Fibroblast of skin of abdomen (primary cell): ENCODE measurements at regions not wholly inside any gene's neighbourhood (a gene's known extent, or its start where the extent isn't known, plus 50 kb on each side); places are given as distances from the start of the nearest gene placed in this dataset.

Experiments
- DNase-seq: peaks from one replicate; pipeline ENCODE4 v3.0.0-alpha.2; 2013

GRCh38 chr5:61831736-61832135 is 474.3 kb upstream of the KIF2A start:
- no peak for DNase-seq

GRCh38 chr5:61837788-61838187 is 468.2 kb upstream of the KIF2A start:
- no peak for DNase-seq

DNA sequence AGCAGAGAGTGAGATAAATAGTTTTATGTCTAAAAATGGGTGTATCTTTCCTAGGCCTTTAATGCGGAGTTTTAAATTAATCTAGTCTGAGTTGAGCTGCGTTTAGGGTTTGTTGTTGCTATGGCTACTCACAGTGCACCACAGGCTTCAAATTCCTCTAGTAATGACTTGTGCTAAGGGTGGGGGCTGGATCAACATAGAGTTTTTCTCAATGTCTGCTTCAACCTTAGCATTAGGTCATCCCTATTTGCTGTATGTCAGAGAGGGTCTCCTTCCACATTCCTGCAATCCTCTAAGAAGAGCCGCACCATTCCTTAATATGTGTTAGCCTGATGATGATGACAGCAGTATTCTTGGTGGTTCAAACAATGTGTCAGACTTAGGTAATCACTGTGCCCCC is 465.6 kb upstream of the KIF2A start:
- peak; percentile 34 for DNase-seq

GRCh38 chr5:61842840-61843239 is 463.2 kb upstream of the KIF2A start:
- no peak for DNase-seq

GRCh38 chr5:61850696-61851095 is 455.3 kb upstream of the KIF2A start:
- DNase-seq = no peak

DNA sequence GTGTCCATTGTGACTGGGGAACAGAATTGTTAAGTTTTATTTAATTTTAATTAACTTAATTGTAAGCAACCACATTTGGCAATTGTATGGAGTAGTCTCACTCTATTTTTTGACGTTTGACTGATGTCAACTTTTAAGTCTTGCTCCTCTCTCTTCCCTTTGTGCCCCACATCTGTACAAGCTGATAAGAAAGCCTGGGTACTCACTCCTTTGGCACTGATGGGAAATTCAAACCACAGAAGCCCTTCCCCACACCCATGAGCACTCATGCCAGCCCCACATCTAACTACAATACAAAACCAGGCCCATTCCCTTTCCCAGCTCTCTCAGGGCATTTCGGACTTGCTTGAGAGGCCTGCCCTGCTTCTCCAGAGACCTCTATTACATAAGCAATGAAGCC is 451.5 kb upstream of the KIF2A start:
- no peak for DNase-seq

- DNase-seq = no peak
These were observed 445.0 kb upstream of the KIF2A start for GRCh38 chr5:61860978-61861377.

DNA sequence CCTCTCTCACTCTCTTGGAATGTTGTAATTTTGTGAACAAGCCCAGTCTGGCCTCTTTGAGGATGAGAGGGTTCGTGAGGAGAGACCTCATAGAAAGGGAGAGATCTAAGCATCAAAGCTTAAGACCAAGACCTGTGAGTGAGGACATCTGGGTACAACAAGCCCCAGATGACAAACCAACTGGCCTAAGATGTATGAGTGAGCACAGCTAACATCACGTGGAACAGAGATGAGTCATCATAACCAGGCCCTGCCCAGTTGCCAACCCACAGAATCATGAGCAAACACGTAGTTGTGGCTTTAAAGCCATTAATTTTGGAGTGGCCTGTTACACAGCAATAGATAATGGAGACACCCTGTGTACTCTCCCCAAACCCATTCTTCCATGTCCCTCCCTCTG is 439.1 kb upstream of the KIF2A start:
- peak; percentile 57 for DNase-seq

GRCh38 chr5:61869333-61869732 is 436.7 kb upstream of the KIF2A start:
- DNase-seq = no peak

GRCh38 chr5:61878471-61878870 is 427.5 kb upstream of the KIF2A start:
- no peak for DNase-seq

- peak; percentile 65 for DNase-seq
These were observed 424.1 kb upstream of the KIF2A start for GRCh38 chr5:61881821-61882487.

GRCh38 chr5:61882901-61883500 is 423.0 kb upstream of the KIF2A start:
- no peak for DNase-seq

- no peak for DNase-seq
These were observed 421.7 kb upstream of the KIF2A start for GRCh38 chr5:61884252-61884855.

- DNase-seq = no peak
These were observed 419.8 kb upstream of the KIF2A start for GRCh38 chr5:61886214-61886613.

DNA sequence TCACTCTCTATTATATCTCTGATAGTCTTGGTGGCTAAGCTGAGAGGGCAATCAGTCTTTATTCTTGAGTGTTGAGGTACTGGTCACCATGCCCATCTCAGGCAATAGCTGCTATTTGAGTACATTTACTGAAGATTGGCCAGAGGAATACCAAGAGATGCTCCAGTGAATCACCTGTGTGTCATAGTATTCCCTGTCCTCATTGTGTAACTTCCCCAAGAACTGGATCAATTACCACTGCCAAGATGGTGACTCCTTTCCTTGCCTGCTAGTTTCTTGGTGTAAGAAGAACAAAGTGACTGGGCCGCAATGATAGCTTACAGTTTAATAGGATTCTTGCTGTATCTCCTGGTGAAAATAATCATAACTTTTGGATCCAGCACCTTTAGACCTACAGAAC is 418.7 kb upstream of the KIF2A start:
- DNase-seq = no peak

DNA sequence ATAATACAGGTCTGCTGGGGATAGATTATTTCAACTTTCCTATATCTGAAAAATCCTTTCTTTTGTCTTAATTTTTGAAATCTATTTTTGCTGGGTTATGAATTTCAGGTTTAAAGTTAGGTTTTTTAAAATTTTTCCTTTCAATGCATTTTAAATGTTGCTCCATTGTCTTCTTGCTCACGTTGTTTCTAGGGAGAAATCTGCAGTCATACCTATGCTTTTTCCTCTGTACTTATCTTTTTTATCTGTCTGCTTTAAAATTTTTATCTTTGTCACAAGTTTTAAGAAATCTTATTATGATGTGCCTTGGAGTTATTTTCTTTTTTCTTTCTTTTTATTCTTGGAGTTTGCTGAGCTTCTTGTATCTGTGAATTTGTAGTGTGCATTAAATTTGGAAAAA is 412.0 kb upstream of the KIF2A start:
- no peak for DNase-seq

DNA sequence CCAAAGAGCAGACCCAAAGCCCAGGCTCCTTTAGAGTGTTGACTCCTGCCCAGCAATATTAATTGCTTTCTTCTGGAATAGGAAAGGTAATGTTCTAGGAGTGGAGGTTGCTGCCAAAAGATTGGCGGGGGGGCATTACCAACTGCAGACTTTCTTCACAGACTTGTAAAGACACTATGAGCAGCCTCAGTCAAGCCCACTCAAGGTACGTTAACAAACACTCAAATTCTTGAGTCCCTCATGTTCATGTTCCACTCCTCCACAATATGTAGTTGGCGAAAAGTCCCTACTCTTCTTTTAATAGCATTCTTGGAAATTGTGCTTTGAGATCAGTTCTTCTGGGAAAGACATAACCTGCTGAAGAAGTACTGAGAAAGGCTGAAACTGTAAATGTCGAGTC is 409.2 kb upstream of the KIF2A start:
- DNase-seq = no peak

- DNase-seq = no peak
These were observed 408.8 kb upstream of the KIF2A start for GRCh38 chr5:61897251-61897650.

DNA sequence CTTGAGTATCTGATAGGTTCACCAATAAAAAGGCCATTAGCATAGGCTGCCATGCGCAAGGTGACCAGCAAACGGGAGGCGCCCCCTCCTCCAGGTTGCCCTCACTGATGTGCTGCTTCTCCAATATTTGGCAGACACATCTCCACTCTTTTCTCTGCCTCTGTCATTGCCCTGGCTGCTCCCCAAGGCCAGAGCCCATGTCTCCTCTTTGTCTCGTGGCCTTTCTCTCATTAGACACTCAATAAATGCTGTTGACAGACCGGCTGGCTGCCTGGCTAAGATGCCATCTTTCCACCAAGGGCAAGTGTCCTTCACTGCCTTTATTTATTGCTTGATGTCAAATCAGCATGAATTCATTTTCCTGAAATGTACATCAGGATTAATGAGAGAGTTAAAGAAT is 404.0 kb upstream of the KIF2A start:
- DNase-seq = no peak

GRCh38 chr5:61904730-61905129 is 401.3 kb upstream of the KIF2A start:
- DNase-seq = no peak

DNA sequence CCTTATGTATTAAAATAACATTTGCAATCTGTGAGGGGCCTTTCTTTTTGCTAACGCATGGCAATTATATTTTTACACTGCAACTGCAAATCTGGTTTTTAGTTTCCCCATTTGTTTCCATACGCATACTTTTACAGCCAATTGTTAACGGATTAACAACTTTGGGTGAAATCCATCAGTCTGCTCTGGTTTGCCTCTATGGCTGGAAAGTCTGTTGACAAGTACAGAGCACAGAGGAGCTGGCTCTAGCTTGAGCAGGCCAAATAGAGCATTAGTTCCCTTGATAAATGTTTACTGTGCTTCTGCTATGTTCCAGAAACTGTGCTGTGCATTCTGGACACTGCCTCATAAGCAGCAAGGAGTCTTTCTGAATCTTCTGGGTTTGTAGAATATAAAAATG is 400.4 kb upstream of the KIF2A start:
- no peak for DNase-seq

DNA sequence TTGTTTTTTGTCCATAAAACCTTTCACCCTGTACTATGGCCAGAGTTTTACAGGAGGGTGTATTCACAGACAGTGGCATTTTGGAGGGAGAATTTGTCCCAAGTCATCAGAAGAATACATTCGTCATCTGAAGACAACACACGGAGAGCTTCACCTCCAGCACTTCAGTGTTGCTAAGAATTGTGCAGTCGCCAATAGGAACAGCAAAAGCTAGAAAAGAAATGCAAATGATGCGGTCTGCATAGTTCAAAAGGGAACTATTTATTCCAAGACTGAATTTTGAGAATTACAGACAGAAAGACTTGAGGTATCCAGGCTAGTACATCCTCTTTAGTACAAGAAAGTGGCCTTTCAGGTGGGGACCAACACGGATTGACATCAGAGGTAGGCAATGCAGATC is 399.2 kb upstream of the KIF2A start:
- no peak for DNase-seq

GRCh38 chr5:61907995-61908394 is 398.0 kb upstream of the KIF2A start:
- no peak for DNase-seq

GRCh38 chr5:61910771-61911170 is 395.2 kb upstream of the KIF2A start:
- no peak for DNase-seq

- no peak for DNase-seq
These were observed 393.4 kb upstream of the KIF2A start for GRCh38 chr5:61912559-61912958.
